ENCODE measurements at regions not wholly inside any gene's neighbourhood (a gene's known extent, or its start where the extent isn't known, plus 50 kb on each side); places are given as distances from the start of the nearest gene placed in this dataset.

DNA sequence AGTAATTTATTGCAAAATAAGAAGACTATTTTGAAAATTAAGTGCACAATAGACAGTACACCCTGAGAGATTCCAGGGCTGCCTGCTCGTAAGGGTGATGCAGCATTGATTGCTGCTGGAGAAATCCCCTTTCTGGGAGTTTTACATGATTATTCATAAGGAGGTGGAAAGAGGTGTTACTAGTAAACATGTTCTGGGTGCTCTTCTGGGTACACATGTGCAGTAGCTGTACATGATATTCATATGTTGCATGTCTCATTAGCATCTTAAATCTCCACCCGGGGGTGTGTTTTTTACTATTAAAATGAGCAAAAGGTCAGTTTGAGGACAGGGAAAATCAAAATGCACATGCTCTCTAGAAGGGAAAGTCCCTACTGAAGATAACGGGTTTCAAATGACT lies 264.8 kb downstream of the CDK5RAP2 start:
- Mint-ChIP-seq H3K4me3 (no peak overlapping the region), H3K4me1 (peaks cover 5 to 6% of the 10 kb centered on the region in 2 experiments; a peak in 3 of 4 replicates), H3K36me3 (ENCODE audit: insufficient read depth in 1 of 3, low read depth in 3 of 3) (peaks cover 4 to 5% (median 4%) of the 10 kb centered on the region in 3 experiments; a peak in 2 of 7 replicates), H3K27ac (no peak overlapping the region), H3K27me3 (ENCODE audit: low read depth) (peaks cover 3% of the 10 kb centered on the region; the same call in 1 of the 2 replicates), H3K9me3 (peaks cover 13% of the 10 kb centered on the region in 2 experiments)
- Histone ChIP-seq H3K4me2 (ENCODE audit: insufficient read depth, insufficient read length, low read length) (no peak overlapping the region), H3K4ac (ENCODE audit: low read depth, low read length) (no peak overlapping the region), H3K9me3 (ENCODE audit: control insufficient read depth, low read depth, low read length) (no peaks in the 10 kb centered on the region), H2BK12ac (ENCODE audit: insufficient read length, low read depth, low read length) (no peak overlapping the region), H2AK5ac (ENCODE audit: insufficient read length, low read length) (no peak overlapping the region), H4K8ac (replicated peaks; ENCODE audit: insufficient read length, low read depth, low read length) (no peak overlapping the region), H2BK120ac (ENCODE audit: low read depth, low read length, poor library complexity, severe bottlenecking) (no peak overlapping the region), H2BK15ac (ENCODE audit: low read depth, low read length) (no peak overlapping the region), H3K23me2 (ENCODE audit: insufficient read length, low read depth, low read length, poor library complexity, severe bottlenecking) (no peaks in the 10 kb centered on the region), H3K14ac (ENCODE audit: insufficient read depth, low read length) (no peak overlapping the region), H4K5ac (ENCODE audit: insufficient read length, low read depth, low read length) (no peak overlapping the region), H4K91ac (ENCODE audit: insufficient read length, low read depth, low read length) (no peak overlapping the region), H3K56ac (ENCODE audit: insufficient read length, low read depth, low read length) (no peak overlapping the region), H3K79me2 (ENCODE audit: insufficient read depth, low read length) (no peaks in the 10 kb centered on the region), H4K20me1 (ENCODE audit: control insufficient read depth, insufficient read depth, insufficient read length) (no peaks in the 10 kb centered on the region), H3K23ac (ENCODE audit: insufficient read length, low read depth, low read length) (no peak overlapping the region), H3K79me1 (ENCODE audit: insufficient read depth, low read depth, low read length, poor library complexity, severe bottlenecking) (no peaks in the 10 kb centered on the region), H3K27me3 (ENCODE audit: insufficient read depth, low read length) (no peaks in the 10 kb centered on the region), H3K4me1 (ENCODE audit: insufficient read depth, low read length) (no peaks in the 10 kb centered on the region), H2BK20ac (ENCODE audit: low read depth, low read length, poor library complexity, severe bottlenecking) (no peak overlapping the region), H3K18ac (ENCODE audit: insufficient read length, low read depth, low read length) (no peak overlapping the region), H2BK5ac (ENCODE audit: insufficient read length, low read length) (no peak overlapping the region), H2AFZ (ENCODE audit: low read length) (no peak overlapping the region), H3T11ph (ENCODE audit: low read length) (no peak overlapping the region), H3K27ac (ENCODE audit: insufficient read length, low read depth, low read length) (no peak overlapping the region), H3K9ac (ENCODE audit: extremely low read depth, insufficient read length, low read length) (no peak overlapping the region)
- DNase-seq, result no peak
- no CpG with 5 or more reads among the region's 3 CpGs for WGBS (ENCODE audit: extremely low coverage, insufficient read length, low lambda C conversion rate)
- no peak for TF ChIP-seq CTCF (conservative IDR thresholded peaks at IDR 0.05)

All from H9 (cell line).